ENCODE measurements at regions not wholly inside any gene's neighbourhood (a gene's known extent, or its start where the extent isn't known, plus 50 kb on each side); places are given as distances from the start of the nearest gene placed in this dataset.

GRCh38 chr7:67916571-67917436 lies 920.2 kb downstream of the TYW1 start:
- peaks cover 2% of the 10 kb centered on the region for H3K4me1 ChIP-seq (ENCODE audit: insufficient read depth, low read length)
- no peaks in the 10 kb centered on the region for H3K36me3 ChIP-seq (ENCODE audit: insufficient read depth, low read length)
- Mint-ChIP-seq H3K9me3 (ENCODE audit: unreplicated experiment) (peaks cover 15% of the 10 kb centered on the region), H3K4me3 (ENCODE audit: unreplicated experiment) (no peak overlapping the region), H3K27me3 (ENCODE audit: low read depth, unreplicated experiment) (no peaks in the 10 kb centered on the region), H3K27ac (ENCODE audit: unreplicated experiment) (no peak overlapping the region), H3K4me1 (ENCODE audit: low read depth, unreplicated experiment) (no peaks in the 10 kb centered on the region), H3K36me3 (ENCODE audit: low read depth, unreplicated experiment) (no peaks in the 10 kb centered on the region)
- H3K4me2 ChIP-seq (ENCODE audit: low read length): no peak overlapping the region
- H4K20me1 ChIP-seq (ENCODE audit: insufficient read depth, low read length): no peaks in the 10 kb centered on the region
- no peak overlapping the region for H3K4me3 ChIP-seq (ENCODE audit: insufficient read depth, low read depth, low read length)
- FAIRE-seq (no peak), DNase-seq (ENCODE audit: low read depth) (no peak)
- TF ChIP-seq CTCF (IDR thresholded peaks at IDR 0.05; ENCODE audit: insufficient read depth, low read depth, low read length): no peak
- TF ChIP-seq EZH2 (IDR thresholded peaks at IDR 0.05; ENCODE audit: insufficient read depth, low read length): no peak
- no peak overlapping the region for H2AFZ ChIP-seq (ENCODE audit: low read depth, low read length)
- H3K27ac ChIP-seq (ENCODE audit: low read depth, low read length): no peak overlapping the region
- no peaks in the 10 kb centered on the region for H3K9me3 ChIP-seq (ENCODE audit: insufficient read depth, low read depth, low read length)
- no peaks in the 10 kb centered on the region for H3K27me3 ChIP-seq (ENCODE audit: insufficient read depth, low read length)
- no peaks in the 10 kb centered on the region for H3K79me2 ChIP-seq (ENCODE audit: insufficient read depth, low read length)
- no peak overlapping the region for H3K9ac ChIP-seq (ENCODE audit: low read length)

- Mint-ChIP-seq H3K27ac (ENCODE audit: unreplicated experiment) (no peak overlapping the region), H3K4me3 (ENCODE audit: unreplicated experiment) (no peak overlapping the region), H3K36me3 (ENCODE audit: low read depth, unreplicated experiment) (no peaks in the 10 kb centered on the region), H3K9me3 (ENCODE audit: unreplicated experiment) (peaks cover 14% of the 10 kb centered on the region), H3K4me1 (ENCODE audit: low read depth, unreplicated experiment) (no peaks in the 10 kb centered on the region), H3K27me3 (ENCODE audit: low read depth, unreplicated experiment) (no peaks in the 10 kb centered on the region)
- no peak for FAIRE-seq
- no peaks in the 10 kb centered on the region for H3K36me3 ChIP-seq (ENCODE audit: insufficient read depth, low read length)
- H3K4me3 ChIP-seq (ENCODE audit: insufficient read depth, low read depth, low read length): no peak overlapping the region
- H3K79me2 ChIP-seq (ENCODE audit: insufficient read depth, low read length): no peaks in the 10 kb centered on the region
- no peaks in the 10 kb centered on the region for H3K9me3 ChIP-seq (ENCODE audit: insufficient read depth, low read depth, low read length)
- H3K27ac ChIP-seq (ENCODE audit: low read depth, low read length): no peak overlapping the region
- no peaks in the 10 kb centered on the region for H4K20me1 ChIP-seq (ENCODE audit: insufficient read depth, low read length)
- no peak for DNase-seq (ENCODE audit: low read depth)
- no peaks in the 10 kb centered on the region for H3K27me3 ChIP-seq (ENCODE audit: insufficient read depth, low read length)
- no peak overlapping the region for H2AFZ ChIP-seq (ENCODE audit: low read depth, low read length)
- H3K9ac ChIP-seq (ENCODE audit: low read length): no peak overlapping the region
- no peak for TF ChIP-seq EZH2 (IDR thresholded peaks at IDR 0.05; ENCODE audit: insufficient read depth, low read length)
- no peak for TF ChIP-seq CTCF (IDR thresholded peaks at IDR 0.05; ENCODE audit: insufficient read depth, low read depth, low read length)
- H3K4me1 ChIP-seq (ENCODE audit: insufficient read depth, low read length): peaks cover 2% of the 10 kb centered on the region
- no peak overlapping the region for H3K4me2 ChIP-seq (ENCODE audit: low read length)
Measured at GRCh38 chr7:67917437-67917755, 920.8 kb downstream of the TYW1 start.

- no peak overlapping the region for H3K27ac Mint-ChIP-seq (ENCODE audit: unreplicated experiment)
- no peak overlapping the region for H3K9ac ChIP-seq (ENCODE audit: low read length)
- no peaks in the 10 kb centered on the region for H3K27me3 Mint-ChIP-seq (ENCODE audit: low read depth, unreplicated experiment)
- no peaks in the 10 kb centered on the region for H3K4me1 Mint-ChIP-seq (ENCODE audit: low read depth, unreplicated experiment)
- no peak overlapping the region for H3K4me3 Mint-ChIP-seq (ENCODE audit: unreplicated experiment)
- H3K36me3 Mint-ChIP-seq (ENCODE audit: low read depth, unreplicated experiment): no peaks in the 10 kb centered on the region
- H3K4me1 ChIP-seq (ENCODE audit: insufficient read depth, low read length): peaks cover 2% of the 10 kb centered on the region
- no peak overlapping the region for H2AFZ ChIP-seq (ENCODE audit: low read depth, low read length)
- DNase-seq (ENCODE audit: low read depth) (no peak), FAIRE-seq (no peak)
- no peaks in the 10 kb centered on the region for H3K79me2 ChIP-seq (ENCODE audit: insufficient read depth, low read length)
- TF ChIP-seq EZH2 (IDR thresholded peaks at IDR 0.05; ENCODE audit: insufficient read depth, low read length): no peak
- TF ChIP-seq CTCF (IDR thresholded peaks at IDR 0.05; ENCODE audit: insufficient read depth, low read depth, low read length): no peak
- H3K27ac ChIP-seq (ENCODE audit: low read depth, low read length): no peak overlapping the region
- no peaks in the 10 kb centered on the region for H3K36me3 ChIP-seq (ENCODE audit: insufficient read depth, low read length)
- H3K4me3 ChIP-seq (ENCODE audit: insufficient read depth, low read depth, low read length): no peak overlapping the region
- H4K20me1 ChIP-seq (ENCODE audit: insufficient read depth, low read length): no peaks in the 10 kb centered on the region
- H3K9me3 Mint-ChIP-seq (ENCODE audit: unreplicated experiment): peaks cover 13% of the 10 kb centered on the region
- no peaks in the 10 kb centered on the region for H3K27me3 ChIP-seq (ENCODE audit: insufficient read depth, low read length)
- no peak overlapping the region for H3K4me2 ChIP-seq (ENCODE audit: low read length)
- no peaks in the 10 kb centered on the region for H3K9me3 ChIP-seq (ENCODE audit: insufficient read depth, low read depth, low read length)
Measured at GRCh38 chr7:67918158-67918557, 921.5 kb downstream of the TYW1 start.

Data from astrocyte (in vitro differentiated cells and primary cell).